Neural progenitor cell (in vitro differentiated cells): ENCODE measurements at regions not wholly inside any gene's neighbourhood (a gene's known extent, or its start where the extent isn't known, plus 50 kb on each side); places are given as distances from the start of the nearest gene placed in this dataset.

ENCODE experiments used
- EZH2phosphoT487 ChIP-seq: fragments of 200-600 bp; sonication (generic); IDR thresholded peaks from 2 replicates; pipeline ENCODE4 v1.6.1; 2017; ENCODE audit warnings: antibody characterized with exemption
- TF ChIP-seq, protein P1 (sequence below): fragments of 200-600 bp; sonication (generic); IDR thresholded peaks from 2 replicates; pipeline ENCODE4 v1.5.1; 2017; ENCODE audit warnings: antibody characterized with exemption, mild to moderate bottlenecking

DNA sequence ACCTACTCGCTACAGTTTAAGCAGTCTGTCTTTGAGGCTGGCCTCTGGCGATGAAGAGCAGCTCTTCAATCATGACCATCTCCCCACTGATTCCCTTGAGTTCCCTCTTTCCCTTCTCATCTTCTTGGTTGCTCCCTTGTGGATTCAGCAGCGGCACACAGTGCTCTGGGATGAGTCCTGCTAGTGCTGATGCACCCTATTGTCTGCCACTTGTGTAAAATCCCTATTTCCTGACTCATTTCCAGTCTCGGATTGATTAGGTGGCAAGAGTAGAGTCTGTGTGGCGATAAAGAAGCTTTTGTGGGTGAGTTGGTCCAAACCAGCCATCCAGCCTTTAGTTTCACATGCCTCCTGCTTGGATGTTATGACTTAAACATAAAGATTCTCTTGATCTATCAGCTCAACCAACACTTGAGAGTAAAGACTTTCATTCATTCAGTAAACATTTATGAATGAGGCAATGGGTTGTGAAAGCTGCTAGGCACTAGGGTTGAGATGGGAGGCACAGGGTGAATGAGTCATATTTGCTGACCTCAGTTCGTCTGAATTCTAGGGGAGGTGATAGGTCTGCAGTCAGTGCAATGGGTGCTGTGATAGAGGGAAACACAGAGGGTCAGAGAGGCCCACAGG lies 219.4 kb upstream of the RAG2 start:
- TF ChIP-seq, protein P1, sequence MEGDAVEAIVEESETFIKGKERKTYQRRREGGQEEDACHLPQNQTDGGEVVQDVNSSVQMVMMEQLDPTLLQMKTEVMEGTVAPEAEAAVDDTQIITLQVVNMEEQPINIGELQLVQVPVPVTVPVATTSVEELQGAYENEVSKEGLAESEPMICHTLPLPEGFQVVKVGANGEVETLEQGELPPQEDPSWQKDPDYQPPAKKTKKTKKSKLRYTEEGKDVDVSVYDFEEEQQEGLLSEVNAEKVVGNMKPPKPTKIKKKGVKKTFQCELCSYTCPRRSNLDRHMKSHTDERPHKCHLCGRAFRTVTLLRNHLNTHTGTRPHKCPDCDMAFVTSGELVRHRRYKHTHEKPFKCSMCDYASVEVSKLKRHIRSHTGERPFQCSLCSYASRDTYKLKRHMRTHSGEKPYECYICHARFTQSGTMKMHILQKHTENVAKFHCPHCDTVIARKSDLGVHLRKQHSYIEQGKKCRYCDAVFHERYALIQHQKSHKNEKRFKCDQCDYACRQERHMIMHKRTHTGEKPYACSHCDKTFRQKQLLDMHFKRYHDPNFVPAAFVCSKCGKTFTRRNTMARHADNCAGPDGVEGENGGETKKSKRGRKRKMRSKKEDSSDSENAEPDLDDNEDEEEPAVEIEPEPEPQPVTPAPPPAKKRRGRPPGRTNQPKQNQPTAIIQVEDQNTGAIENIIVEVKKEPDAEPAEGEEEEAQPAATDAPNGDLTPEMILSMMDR: no peak
- TF ChIP-seq EZH2phosphoT487: no peak
